ENCODE measurements at regions not wholly inside any gene's neighbourhood (a gene's known extent, or its start where the extent isn't known, plus 50 kb on each side); places are given as distances from the start of the nearest gene placed in this dataset.
"Not testable (repeated sequence)": the region's sequence is repeated elsewhere in the genome, so short reads cannot be mapped to it uniquely, and the experiment has no call there.

- no peak for DNase-seq (ENCODE audit: low read depth)
Observed at GRCh38 chr6:112459758-112460304, 112.7 kb downstream of the RFPL4B start.

GRCh38 chr6:112464901-112465665 lies 118.0 kb downstream of the RFPL4B start:
- DNase-seq (ENCODE audit: low read depth), result no peak

- no peak for DNase-seq (ENCODE audit: low read depth)
Observed at GRCh38 chr6:112466373-112467151, 119.4 kb downstream of the RFPL4B start.

GRCh38 chr6:112468359-112468758 lies 121.2 kb downstream of the RFPL4B start:
- no peak for DNase-seq (ENCODE audit: low read depth)

- DNase-seq (ENCODE audit: low read depth), result no peak
Observed at GRCh38 chr6:112469306-112469705, 122.2 kb downstream of the RFPL4B start.

- no peak for DNase-seq (ENCODE audit: low read depth)
Observed at GRCh38 chr6:112470376-112470775, 123.2 kb downstream of the RFPL4B start.

- no peak for DNase-seq (ENCODE audit: low read depth)
Observed at GRCh38 chr6:112470950-112471349, 123.8 kb downstream of the RFPL4B start.

GRCh38 chr6:112475083-112475482 lies 128.0 kb downstream of the RFPL4B start:
- no peak for DNase-seq (ENCODE audit: low read depth)

GRCh38 chr6:112477125-112477524 lies 130.0 kb downstream of the RFPL4B start:
- DNase-seq (ENCODE audit: low read depth), result no peak

- no peak for DNase-seq (ENCODE audit: low read depth)
Observed at GRCh38 chr6:112478036-112478435, 130.9 kb downstream of the RFPL4B start.

GRCh38 chr6:112479975-112480374 lies 132.8 kb downstream of the RFPL4B start:
- not testable (repeated sequence) for DNase-seq (ENCODE audit: low read depth)

GRCh38 chr6:112480553-112480952 lies 133.4 kb downstream of the RFPL4B start:
- DNase-seq (ENCODE audit: low read depth), result no peak

- no peak for DNase-seq (ENCODE audit: low read depth)
Observed at GRCh38 chr6:112481211-112481610, 134.1 kb downstream of the RFPL4B start.

GRCh38 chr6:112482373-112482772 lies 135.2 kb downstream of the RFPL4B start:
- no peak for DNase-seq (ENCODE audit: low read depth)

GRCh38 chr6:112485120-112485826 lies 138.1 kb downstream of the RFPL4B start:
- DNase-seq (ENCODE audit: low read depth), result no peak

- DNase-seq (ENCODE audit: low read depth), result no peak
Observed at GRCh38 chr6:112485827-112486212, 138.7 kb downstream of the RFPL4B start.

- DNase-seq (ENCODE audit: low read depth), result no peak
Observed at GRCh38 chr6:112486454-112486853, 139.3 kb downstream of the RFPL4B start.

GRCh38 chr6:112488238-112488637 lies 141.1 kb downstream of the RFPL4B start:
- DNase-seq (ENCODE audit: low read depth), result no peak

- DNase-seq (ENCODE audit: low read depth), result no peak
Observed at GRCh38 chr6:112501705-112502104, 154.6 kb downstream of the RFPL4B start.

- DNase-seq (ENCODE audit: low read depth), result no peak
Observed at GRCh38 chr6:112502351-112503090, 155.4 kb downstream of the RFPL4B start.

- DNase-seq (ENCODE audit: low read depth), result no peak
Observed at GRCh38 chr6:112503091-112503596, 156.0 kb downstream of the RFPL4B start.

GRCh38 chr6:112504621-112505020 lies 157.5 kb downstream of the RFPL4B start:
- no peak for DNase-seq (ENCODE audit: low read depth)
